OCI-LY3 (cell line): ENCODE measurements at regions not wholly inside any gene's neighbourhood (a gene's known extent, or its start where the extent isn't known, plus 50 kb on each side); places are given as distances from the start of the nearest gene placed in this dataset.

Experiments used
- H2AFZ ChIP-seq: fragments of 200-600, 300-600 bp; shearing (Covaris generic); 2 replicates; pipeline ENCODE4 v1.6.0; 2014; ENCODE audit warnings: antibody characterized with exemption, low read depth, low read length
- H3K27ac ChIP-seq: fragments of 200-600, 300-600 bp; sonication (generic); 2 replicates; pipeline ENCODE4 v1.5.1; 2014; ENCODE audit warnings: mild to moderate bottlenecking, low read length, moderate library complexity, mixed read lengths
- H3K27me3 ChIP-seq: fragments of 200-600, 300-600 bp; sonication (generic); 2 replicates; pipeline ENCODE4 v1.6.1; 2014; ENCODE audit warnings: low read depth, low read length, mixed read lengths
- H3K36me3 ChIP-seq: fragments of 200-600, 300-600 bp; sonication (generic); replicated peaks from 2 replicates; pipeline ENCODE3; 2014; ENCODE audit warnings: low read depth, low read length, mixed read lengths
- H3K4me1 ChIP-seq: fragments of 300-600, 200-600 bp; sonication (generic); 2 replicates; pipeline ENCODE4 v1.6.1; 2014; ENCODE audit warnings: low read length, mixed read lengths
- H3K4me2 ChIP-seq: fragments of 200-600, 300-600 bp; sonication (generic); 2 replicates; pipeline ENCODE4 v1.6.1; 2014; ENCODE audit warnings: low read length, mixed read lengths
- H3K4me3 ChIP-seq: fragments of 300-600, 200-600 bp; sonication (generic); 2 replicates; pipeline ENCODE4 v1.5.1; 2014; ENCODE audit warnings: antibody characterized with exemption, mild to moderate bottlenecking, low read length, moderate library complexity
- H3K79me2 ChIP-seq: fragments of 300-600, 200-600 bp; shearing (Covaris generic); 2 replicates; pipeline ENCODE4 v1.6.1; 2014; ENCODE audit warnings: mild to moderate bottlenecking, low read length, mixed read lengths
- H3K9ac ChIP-seq: fragments of 300-600, 200-600 bp; shearing (Covaris generic); 2 replicates; pipeline ENCODE4 v1.6.0; 2014; ENCODE audit warnings: mild to moderate bottlenecking, low read length, moderate library complexity
- H3K9me3 ChIP-seq: fragments of 200-600, 300-600 bp; shearing (Covaris generic); 2 replicates; pipeline ENCODE4 v1.6.1; 2014; ENCODE audit warnings: low read length, mixed read lengths; ENCODE audit not compliant: insufficient read depth
- H4K20me1 ChIP-seq: fragments of 200-600, 300-600 bp; sonication (generic); 2 replicates; pipeline ENCODE4 v1.6.1; 2016; ENCODE audit warnings: low read length, mixed read lengths; ENCODE audit not compliant: insufficient read depth
- CTCF ChIP-seq: fragments of 200-600, 300-600 bp; sonication (generic); IDR thresholded peaks from 2 replicates; pipeline ENCODE4 v1.5.1; 2014; ENCODE audit warnings: antibody characterized with exemption, low read length, low read depth
- EZH2phosphoT487 ChIP-seq: fragments of 200-600 bp; shearing (Covaris generic); IDR thresholded peaks from 2 replicates; pipeline ENCODE4 v1.6.1; 2018; ENCODE audit warnings: antibody characterized with exemption, mixed run types, low read depth

GRCh38 chr4:170271723-170272122 lies 182.0 kb upstream of the AADAT start:
- H3K4me2 ChIP-seq, result no peak overlapping the region
- TF ChIP-seq CTCF (no peak), EZH2phosphoT487 (no peak)
- H2AFZ ChIP-seq, result no peak overlapping the region
- peaks cover 42% of the 10 kb centered on the region for H3K36me3 ChIP-seq
- H3K27me3 ChIP-seq, result no peaks in the 10 kb centered on the region
- peaks cover 35% of the 10 kb centered on the region for H3K9me3 ChIP-seq
- H3K4me1 ChIP-seq, result peaks cover 19% of the 10 kb centered on the region
- H3K79me2 ChIP-seq, result no peaks in the 10 kb centered on the region
- H3K9ac ChIP-seq, result no peak overlapping the region
- H3K4me3 ChIP-seq, result no peak overlapping the region
- H4K20me1 ChIP-seq, result no peaks in the 10 kb centered on the region
- peak overlapping the region; percentile 86 for H3K27ac ChIP-seq

GRCh38 chr4:170270628-170271027 lies 180.9 kb upstream of the AADAT start:
- H3K4me1 ChIP-seq, result peaks cover 19% of the 10 kb centered on the region
- no peak overlapping the region for H3K4me3 ChIP-seq
- H3K9me3 ChIP-seq, result peaks cover 35% of the 10 kb centered on the region
- H3K36me3 ChIP-seq, result peaks cover 42% of the 10 kb centered on the region
- no peak overlapping the region for H3K4me2 ChIP-seq
- TF ChIP-seq CTCF (no peak), EZH2phosphoT487 (no peak)
- H3K27ac ChIP-seq, result peak overlapping the region; percentile 86
- H4K20me1 ChIP-seq, result no peaks in the 10 kb centered on the region
- no peak overlapping the region for H3K9ac ChIP-seq
- no peaks in the 10 kb centered on the region for H3K27me3 ChIP-seq
- H2AFZ ChIP-seq, result no peak overlapping the region
- no peaks in the 10 kb centered on the region for H3K79me2 ChIP-seq

- Histone ChIP-seq H3K4me3 (no peak overlapping the region), H3K4me2 (no peak overlapping the region), H3K27me3 (no peaks in the 10 kb centered on the region), H2AFZ (no peak overlapping the region), H3K9me3 (peaks cover 34% of the 10 kb centered on the region), H4K20me1 (no peaks in the 10 kb centered on the region), H3K27ac (peak overlapping the region; percentile 86), H3K36me3 (peaks cover 42% of the 10 kb centered on the region), H3K79me2 (no peaks in the 10 kb centered on the region), H3K4me1 (peaks cover 19% of the 10 kb centered on the region), H3K9ac (no peak overlapping the region)
- TF ChIP-seq CTCF, result no peak
These were observed 180.2 kb upstream of the AADAT start for GRCh38 chr4:170269950-170270349.

- H3K27ac ChIP-seq, result no peak overlapping the region
- H3K4me1 ChIP-seq, result peaks cover 15% of the 10 kb centered on the region
- H3K9me3 ChIP-seq, result peaks cover 3% of the 10 kb centered on the region; the same call in 1 of the 2 replicates
- H3K9ac ChIP-seq, result no peak overlapping the region
- no peak overlapping the region for H3K4me3 ChIP-seq
- H3K27me3 ChIP-seq, result no peaks in the 10 kb centered on the region
- peak overlapping the region; percentile 6; the same call in 1 of the 2 replicates for H2AFZ ChIP-seq
- no peaks in the 10 kb centered on the region for H3K79me2 ChIP-seq
- H4K20me1 ChIP-seq, result no peaks in the 10 kb centered on the region
- H3K4me2 ChIP-seq, result peak overlapping the region; percentile 8; the same call in 1 of the 2 replicates
- TF ChIP-seq EZH2phosphoT487 (no peak), CTCF (peak; percentile 100)
- H3K36me3 ChIP-seq, result peaks cover 7% of the 10 kb centered on the region
These were observed 169.9 kb upstream of the AADAT start for GRCh38 chr4:170259631-170260153.
